ENCODE measurements at regions not wholly inside any gene's neighbourhood (a gene's known extent, or its start where the extent isn't known, plus 50 kb on each side); places are given as distances from the start of the nearest gene placed in this dataset.
A peak's percentile ranks its signal among the peaks of the same experiment; 100 is the strongest.

DNA sequence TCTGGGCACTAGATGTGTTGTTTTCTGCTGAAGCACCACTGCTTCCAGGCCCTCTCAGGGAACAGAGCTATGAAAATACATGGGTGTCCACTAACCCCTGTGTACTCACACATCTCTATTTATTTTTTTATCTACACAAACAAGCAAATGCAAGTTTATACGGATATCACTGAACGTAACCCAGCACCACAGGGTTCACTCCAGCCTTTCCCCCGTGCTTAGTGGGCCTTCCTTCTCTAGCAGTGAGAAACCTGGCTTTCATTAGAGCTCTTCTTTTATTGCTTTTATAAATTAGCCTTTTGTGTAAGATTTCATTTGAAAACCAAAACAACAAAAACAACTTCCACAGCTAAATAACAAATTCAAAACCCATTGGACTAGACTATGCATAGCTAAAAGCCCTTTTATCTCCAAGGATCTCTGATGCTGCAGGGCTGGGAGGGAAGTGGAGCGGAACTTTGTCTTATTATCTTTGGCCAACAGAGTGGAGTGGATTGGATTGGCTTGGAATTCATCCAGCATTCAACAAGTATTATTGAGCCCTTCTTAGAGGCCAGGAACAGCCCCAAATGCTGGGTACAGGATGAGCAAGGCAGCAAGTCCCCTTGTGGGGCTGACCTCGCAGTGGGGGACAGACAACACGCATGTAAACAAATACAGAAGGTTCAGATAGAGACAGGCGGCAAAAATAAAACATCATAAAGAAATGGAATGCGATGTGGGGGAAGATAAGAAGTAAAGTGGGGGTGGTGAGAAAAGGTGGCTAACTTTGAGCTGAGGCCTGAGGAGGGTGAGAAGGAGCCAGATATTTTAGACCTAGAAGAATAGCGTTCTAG is 371.8 kb upstream of the POU3F1 start:
- TF ChIP-seq ZKSCAN3 (CRISPR knock-in tag; IDR thresholded peaks at IDR 0.05) (no peak), KDM1A (IDR thresholded peaks at IDR 0.05) (peak; percentile 64 to 69; a peak in 3 of 4 replicates), TCF7L2 (IDR thresholded peaks at IDR 0.05; ENCODE audit: low read depth, low read length) (no peak)
- TF ChIP-seq, protein P1, sequence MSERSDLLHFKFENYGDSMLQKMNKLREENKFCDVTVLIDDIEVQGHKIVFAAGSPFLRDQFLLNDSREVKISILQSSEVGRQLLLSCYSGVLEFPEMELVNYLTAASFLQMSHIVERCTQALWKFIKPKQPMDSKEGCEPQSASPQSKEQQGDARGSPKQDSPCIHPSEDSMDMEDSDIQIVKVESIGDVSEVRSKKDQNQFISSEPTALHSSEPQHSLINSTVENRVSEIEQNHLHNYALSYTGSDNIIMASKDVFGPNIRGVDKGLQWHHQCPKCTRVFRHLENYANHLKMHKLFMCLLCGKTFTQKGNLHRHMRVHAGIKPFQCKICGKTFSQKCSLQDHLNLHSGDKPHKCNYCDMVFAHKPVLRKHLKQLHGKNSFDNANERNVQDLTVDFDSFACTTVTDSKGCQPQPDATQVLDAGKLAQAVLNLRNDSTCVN (CRISPR knock-in tag; IDR thresholded peaks at IDR 0.05) = 0 out of 2 replicates have a peak, but pooled peaks have one; percentile 55

All from K562 (cell line).